Esophagus squamous epithelium (tissue), 5 donors: ENCODE measurements at regions not wholly inside any gene's neighbourhood (a gene's known extent, or its start where the extent isn't known, plus 50 kb on each side); places are given as distances from the start of the nearest gene placed in this dataset.
A peak's percentile ranks its signal among the peaks of the same experiment; 100 is the strongest.

Experiments
- DNase-seq: peaks from one replicate; lab custom pipeline; 2025; lab: John Stamatoyannopoulos, UW
- H3K27ac ChIP-seq, 4 donors: fragments of 200-600 bp; sonication (generic); one replicate each; pipeline ENCODE4 v1.5.1; 2016 to 2019; ENCODE audit warnings: mild to moderate bottlenecking in 1 of 4
- H3K27me3 ChIP-seq, 4 donors: fragments of 200-600 bp; sonication (generic); 1 replicate in 3 of 4; 2 replicates in 1 of 4; pipeline versions ENCODE4 v1.5.1 to v1.6.0; 2017 to 2021; ENCODE audit warnings: antibody characterized with exemption in 1 of 4
- H3K36me3 ChIP-seq, 3 donors: fragments of 200-600 bp; sonication (generic); one replicate each; pipeline ENCODE4 v1.5.1; 2016 to 2019
- H3K4me1 ChIP-seq, 3 donors: fragments of 200-600 bp; sonication (generic); one replicate each; pipeline ENCODE4 v1.5.1; 2017 to 2019
- H3K4me3 ChIP-seq, 4 donors: fragments of 200-600 bp; sonication (generic); 1 replicate in 3 of 4; 2 replicates in 1 of 4; pipeline ENCODE4 v1.5.1; 2016 to 2019; ENCODE audit warnings: mild to moderate bottlenecking in 2 of 4, moderate library complexity in 1 of 4
- H3K9me3 ChIP-seq, 3 donors: fragments of 200-600 bp; sonication (generic); one replicate each; pipeline ENCODE4 v1.5.1; 2016 to 2019
- POLR2A ChIP-seq, 4 donors: fragments of 450-650 bp; IDR thresholded peaks; one replicate each; pipeline ENCODE4 v1.6.1; 2017; ENCODE audit warnings: antibody characterized with exemption in 4 of 4, mild to moderate bottlenecking in 4 of 4, moderate library complexity in 3 of 4
- WGBS, 2 donors: methylation state at CpG; one replicate each; pipeline ENCODE4 v1.1.5; 2018; 5-methylcytosine and 5-hydroxymethylcytosine counted together
- intact Hi-C: fragments of 100-400 bp; cut with DNase I; formaldehyde crosslinking; loops from one replicate; pipeline ENCODE4 v1.15.0; 2022
- TF ChIP-seq, protein P1 (sequence below), 6 experiments: fragments of 450-650 bp in 4 of 6; fragments of 200-600 bp in 2 of 6; sonication (generic) in 2 of 6; IDR thresholded peaks; one replicate each; pipeline ENCODE4 v1.5.1; 2016 to 2019; ENCODE audit warnings: antibody characterized with exemption in 6 of 6, mild to moderate bottlenecking in 4 of 6, moderate library complexity in 4 of 6
- donor health status: DM: yes; HTN: yes; CAD: no.

DNA sequence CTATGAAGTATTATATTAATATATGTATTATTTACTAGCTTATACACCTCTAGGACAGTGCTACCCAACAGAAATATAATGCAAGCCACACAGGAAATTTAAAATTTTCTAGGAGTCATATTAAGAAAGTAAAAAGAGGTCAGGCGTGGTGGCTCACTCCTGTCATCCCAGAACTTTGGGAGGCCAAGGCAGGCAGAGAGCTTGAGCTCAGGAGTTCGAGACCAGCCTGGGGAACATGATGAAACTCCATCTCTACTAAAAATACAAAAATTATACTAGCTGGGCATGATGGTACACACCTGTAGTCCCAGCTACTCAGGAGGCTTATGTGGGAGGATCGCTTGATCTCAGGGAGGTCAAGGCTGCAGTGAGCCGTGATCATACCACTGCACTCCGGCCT is 237.6 kb upstream of the ZNF217 start:
- intact Hi-C loops, result no loop called here
- no peaks in the 10 kb centered on the region for H3K27me3 ChIP-seq
- TF ChIP-seq, protein P1, sequence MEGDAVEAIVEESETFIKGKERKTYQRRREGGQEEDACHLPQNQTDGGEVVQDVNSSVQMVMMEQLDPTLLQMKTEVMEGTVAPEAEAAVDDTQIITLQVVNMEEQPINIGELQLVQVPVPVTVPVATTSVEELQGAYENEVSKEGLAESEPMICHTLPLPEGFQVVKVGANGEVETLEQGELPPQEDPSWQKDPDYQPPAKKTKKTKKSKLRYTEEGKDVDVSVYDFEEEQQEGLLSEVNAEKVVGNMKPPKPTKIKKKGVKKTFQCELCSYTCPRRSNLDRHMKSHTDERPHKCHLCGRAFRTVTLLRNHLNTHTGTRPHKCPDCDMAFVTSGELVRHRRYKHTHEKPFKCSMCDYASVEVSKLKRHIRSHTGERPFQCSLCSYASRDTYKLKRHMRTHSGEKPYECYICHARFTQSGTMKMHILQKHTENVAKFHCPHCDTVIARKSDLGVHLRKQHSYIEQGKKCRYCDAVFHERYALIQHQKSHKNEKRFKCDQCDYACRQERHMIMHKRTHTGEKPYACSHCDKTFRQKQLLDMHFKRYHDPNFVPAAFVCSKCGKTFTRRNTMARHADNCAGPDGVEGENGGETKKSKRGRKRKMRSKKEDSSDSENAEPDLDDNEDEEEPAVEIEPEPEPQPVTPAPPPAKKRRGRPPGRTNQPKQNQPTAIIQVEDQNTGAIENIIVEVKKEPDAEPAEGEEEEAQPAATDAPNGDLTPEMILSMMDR (IDR thresholded peaks at IDR 0.05), result no peak
- TF ChIP-seq POLR2A (IDR thresholded peaks at IDR 0.05), result no peak

DNA sequence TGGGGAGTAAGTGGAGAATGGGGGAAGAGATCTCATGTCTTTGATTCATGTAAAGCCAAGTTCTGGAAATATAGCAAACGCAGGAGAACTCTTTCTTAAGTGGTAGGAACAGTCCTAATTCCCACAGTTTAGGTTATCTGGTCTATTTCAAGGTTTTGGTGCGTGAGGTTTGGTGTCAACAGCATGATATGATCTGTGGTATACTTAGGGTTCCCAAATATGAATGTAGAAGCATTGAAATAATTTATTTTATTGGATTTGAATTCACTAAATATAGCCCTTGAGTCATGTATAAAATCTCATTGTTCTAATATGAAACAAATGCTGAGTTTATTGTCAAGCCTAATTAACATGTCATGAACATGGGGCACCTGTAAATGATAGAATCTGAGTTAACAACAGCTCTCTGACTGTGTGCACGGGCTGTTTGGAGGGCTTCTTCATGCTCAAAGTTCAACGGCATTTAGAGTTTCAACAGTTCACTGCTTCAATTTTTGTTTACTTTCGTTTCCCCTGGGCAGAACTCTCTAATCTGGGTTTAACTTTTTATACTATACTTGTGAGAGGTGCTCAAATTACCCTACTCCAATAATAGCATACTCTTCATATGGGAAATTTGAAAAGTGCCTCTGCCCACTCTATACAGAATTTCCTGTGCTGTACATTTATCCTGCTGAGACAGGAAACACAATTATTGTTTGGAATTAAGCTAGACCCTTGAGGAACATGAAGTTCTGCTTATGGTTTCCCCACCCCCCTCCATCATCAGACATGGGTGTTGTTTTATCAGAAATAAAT is 236.3 kb upstream of the ZNF217 start:
- no peak for DNase-seq
- peaks cover 11 to 62% (median 32%) of the 10 kb centered on the region in 3 donors for H3K4me1 ChIP-seq
- no peaks in the 10 kb centered on the region for H3K9me3 ChIP-seq
- peak overlapping the region; percentile 77 to 89 (median 86) for H3K27ac ChIP-seq
- 14 to 27% methylated on average over 5 of the region's 5 CpGs for WGBS, 2 donors
- H3K36me3 ChIP-seq, result no peaks in the 10 kb centered on the region
- TF ChIP-seq, protein P1 (IDR thresholded peaks at IDR 0.05), result no peak
- no peak for TF ChIP-seq POLR2A (IDR thresholded peaks at IDR 0.05)
- intact Hi-C loops, result no loop called here
- H3K4me3 ChIP-seq, result peak overlapping the region in 3 of 4 donors; percentile 15 to 54 (median 19)
- H3K27me3 ChIP-seq, result no peaks in the 10 kb centered on the region

More for the DNA sequence above, 237.6 kb upstream of the ZNF217 start:
- peak overlapping the region in 1 of 4 donors; percentile 88 for H3K27ac ChIP-seq
- H3K4me1 ChIP-seq, result peaks cover 11 to 59% (median 32%) of the 10 kb centered on the region in 3 donors
- 95 to 98% methylated on average over 5 of the region's 5 CpGs for WGBS, 2 donors
- no peak overlapping the region for H3K4me3 ChIP-seq
- DNase-seq, result no peak
- no peaks in the 10 kb centered on the region for H3K9me3 ChIP-seq
- H3K36me3 ChIP-seq, result no peaks in the 10 kb centered on the region

DNA sequence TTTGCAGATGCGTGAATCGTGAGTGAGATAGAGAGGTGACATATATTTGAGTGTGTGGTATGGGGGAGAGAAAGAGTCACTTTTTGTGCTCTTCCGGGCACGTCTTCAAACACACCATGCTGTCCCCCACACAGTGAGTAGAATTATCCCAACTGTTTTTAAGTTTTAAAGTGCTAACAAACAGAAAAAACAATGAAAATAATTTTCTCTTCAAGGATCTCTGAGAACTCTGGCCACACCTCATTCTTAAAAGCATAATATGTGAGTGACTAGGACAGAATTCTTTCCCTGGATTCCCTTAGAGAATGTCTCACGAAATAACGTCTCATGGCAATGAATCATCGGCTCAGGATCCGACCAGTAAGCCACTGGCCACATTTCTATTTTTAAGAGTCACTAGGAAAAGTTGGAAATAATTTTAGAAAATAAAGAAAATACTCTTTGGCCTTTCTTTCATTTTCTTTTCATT is 235.7 kb upstream of the ZNF217 start:
- H3K4me1 ChIP-seq, result peaks cover 11 to 60% (median 32%) of the 10 kb centered on the region in 3 donors
- H3K27me3 ChIP-seq, result no peaks in the 10 kb centered on the region
- 6 to 13% methylated on average over 8 of the region's 8 CpGs for WGBS, 2 donors
- no peak for DNase-seq
- peak overlapping the region; percentile 77 to 89 (median 86) for H3K27ac ChIP-seq
- H3K9me3 ChIP-seq, result no peaks in the 10 kb centered on the region
- TF ChIP-seq, protein P1 (IDR thresholded peaks at IDR 0.05), result no peak
- TF ChIP-seq POLR2A (IDR thresholded peaks at IDR 0.05), result peak in 1 of 4 donors; percentile 12
- H3K4me3 ChIP-seq, result peak overlapping the region in 3 of 4 donors; percentile 15 to 54 (median 19)
- no peaks in the 10 kb centered on the region for H3K36me3 ChIP-seq
- intact Hi-C loops, result no loop called here

DNA sequence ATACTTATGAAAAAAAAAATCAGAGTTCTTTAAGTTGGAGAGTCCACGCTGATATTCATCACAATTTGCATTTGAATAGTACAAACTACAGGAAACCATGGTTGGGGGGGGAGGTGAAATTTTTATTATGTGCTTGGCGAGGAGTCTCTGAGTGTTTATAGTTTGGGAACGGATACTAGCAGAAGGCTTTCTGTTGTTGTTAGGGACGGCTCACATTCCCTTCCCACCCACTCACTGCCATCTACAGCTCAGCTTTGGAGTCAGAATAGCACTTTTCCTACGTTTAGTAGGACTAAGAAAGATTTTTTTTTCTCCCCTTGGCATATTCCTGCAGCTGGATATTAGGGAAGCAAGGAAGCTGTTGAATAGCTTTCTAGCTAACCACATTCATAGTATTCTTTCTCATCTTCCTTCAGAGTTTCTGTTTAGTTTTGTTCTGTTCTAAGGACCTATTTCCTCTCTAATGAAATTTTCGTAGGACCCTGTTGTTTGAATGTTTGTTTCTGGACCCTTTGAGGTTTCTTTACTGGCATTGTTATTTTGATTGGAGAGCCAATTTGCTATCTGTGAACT is 235.1 kb upstream of the ZNF217 start:
- peak overlapping the region; percentile 77 to 89 (median 86) for H3K27ac ChIP-seq

More for the DNA sequence above, 235.1 kb upstream of the ZNF217 start:
- no peaks in the 10 kb centered on the region for H3K27me3 ChIP-seq
- DNase-seq, result no peak
- no peaks in the 10 kb centered on the region for H3K9me3 ChIP-seq
- WGBS, 2 donors, result 4 to 5% methylated on average over 6 of the region's 6 CpGs
- H3K36me3 ChIP-seq, result no peaks in the 10 kb centered on the region
- H3K4me3 ChIP-seq, result peak overlapping the region in 3 of 4 donors; percentile 15 to 54 (median 19)
- peaks cover 11 to 55% (median 29%) of the 10 kb centered on the region in 3 donors for H3K4me1 ChIP-seq
- no peak for TF ChIP-seq POLR2A (IDR thresholded peaks at IDR 0.05)
- TF ChIP-seq, protein P1 (IDR thresholded peaks at IDR 0.05), result no peak
- intact Hi-C loops, result no loop called here
